ENCODE measurements at regions not wholly inside any gene's neighbourhood (a gene's known extent, or its start where the extent isn't known, plus 50 kb on each side); places are given as distances from the start of the nearest gene placed in this dataset.

- no peak for TF ChIP-seq POLR2A (IDR thresholded peaks at IDR 0.05)
- TF ChIP-seq CTCF (IDR thresholded peaks at IDR 0.05) = no peak
Measured at GRCh38 chr2:158905784-158906183, 62.7 kb upstream of the TANC1 start.
